H1 (cell line): ENCODE measurements at regions not wholly inside any gene's neighbourhood (a gene's known extent, or its start where the extent isn't known, plus 50 kb on each side); places are given as distances from the start of the nearest gene placed in this dataset.

Experiments
- ASH2L ChIP-seq: fragments of 200-600, 300-600 bp; sonication (generic); IDR thresholded peaks from one replicate; pipeline ENCODE4 v1.7.1; 2017; ENCODE audit warnings: low read length
- CREB1 ChIP-seq: IDR thresholded peaks from 2 replicates; pipeline ENCODE4 v1.6.1; 2012; ENCODE audit warnings: inconsistent platforms
- KDM1A ChIP-seq: fragments of 200-600, 300-600 bp; sonication (generic); IDR thresholded peaks from 2 replicates; pipeline ENCODE4 v1.7.1; 2016; ENCODE audit warnings: mild to moderate bottlenecking, low read length, borderline replicate concordance
- POU5F1 ChIP-seq: IDR thresholded peaks from 2 replicates; pipeline ENCODE4 v1.6.1; 2011; ENCODE audit warnings: low read depth, mild to moderate bottlenecking, low read length, moderate library complexity
- SP2 ChIP-seq: IDR thresholded peaks from 2 replicates; pipeline ENCODE4 v1.6.1; 2012; ENCODE audit warnings: mild to moderate bottlenecking, low read length, inconsistent platforms
- TF ChIP-seq, protein P1 (sequence below): fragments of 300-600 bp; sonication (generic); IDR thresholded peaks from 2 replicates; pipeline ENCODE4 v1.7.1; 2012; ENCODE audit warnings: low read length, moderate library complexity, mild to moderate bottlenecking, inconsistent platforms; ENCODE audit not compliant: insufficient replicate concordance

DNA sequence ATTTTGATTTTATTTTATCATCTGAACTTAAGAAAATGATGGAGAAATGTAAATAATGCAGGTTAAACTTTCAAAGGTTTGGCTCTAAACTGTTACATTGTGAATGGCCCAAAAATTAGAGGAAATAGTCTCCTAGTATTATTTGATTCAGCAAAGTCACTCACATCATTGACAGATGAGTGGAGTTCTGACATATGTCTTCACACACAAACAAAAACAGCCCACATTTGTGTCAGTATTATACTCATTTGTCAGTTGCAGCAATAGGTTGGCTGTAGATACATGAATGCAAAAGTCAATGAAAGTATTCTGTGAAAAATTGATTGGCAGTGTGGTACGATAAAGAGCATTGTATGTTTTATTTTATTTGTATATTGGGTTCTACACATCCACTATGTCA, 108.8 kb upstream of the BMPER start (continued):
- TF ChIP-seq, protein P1, sequence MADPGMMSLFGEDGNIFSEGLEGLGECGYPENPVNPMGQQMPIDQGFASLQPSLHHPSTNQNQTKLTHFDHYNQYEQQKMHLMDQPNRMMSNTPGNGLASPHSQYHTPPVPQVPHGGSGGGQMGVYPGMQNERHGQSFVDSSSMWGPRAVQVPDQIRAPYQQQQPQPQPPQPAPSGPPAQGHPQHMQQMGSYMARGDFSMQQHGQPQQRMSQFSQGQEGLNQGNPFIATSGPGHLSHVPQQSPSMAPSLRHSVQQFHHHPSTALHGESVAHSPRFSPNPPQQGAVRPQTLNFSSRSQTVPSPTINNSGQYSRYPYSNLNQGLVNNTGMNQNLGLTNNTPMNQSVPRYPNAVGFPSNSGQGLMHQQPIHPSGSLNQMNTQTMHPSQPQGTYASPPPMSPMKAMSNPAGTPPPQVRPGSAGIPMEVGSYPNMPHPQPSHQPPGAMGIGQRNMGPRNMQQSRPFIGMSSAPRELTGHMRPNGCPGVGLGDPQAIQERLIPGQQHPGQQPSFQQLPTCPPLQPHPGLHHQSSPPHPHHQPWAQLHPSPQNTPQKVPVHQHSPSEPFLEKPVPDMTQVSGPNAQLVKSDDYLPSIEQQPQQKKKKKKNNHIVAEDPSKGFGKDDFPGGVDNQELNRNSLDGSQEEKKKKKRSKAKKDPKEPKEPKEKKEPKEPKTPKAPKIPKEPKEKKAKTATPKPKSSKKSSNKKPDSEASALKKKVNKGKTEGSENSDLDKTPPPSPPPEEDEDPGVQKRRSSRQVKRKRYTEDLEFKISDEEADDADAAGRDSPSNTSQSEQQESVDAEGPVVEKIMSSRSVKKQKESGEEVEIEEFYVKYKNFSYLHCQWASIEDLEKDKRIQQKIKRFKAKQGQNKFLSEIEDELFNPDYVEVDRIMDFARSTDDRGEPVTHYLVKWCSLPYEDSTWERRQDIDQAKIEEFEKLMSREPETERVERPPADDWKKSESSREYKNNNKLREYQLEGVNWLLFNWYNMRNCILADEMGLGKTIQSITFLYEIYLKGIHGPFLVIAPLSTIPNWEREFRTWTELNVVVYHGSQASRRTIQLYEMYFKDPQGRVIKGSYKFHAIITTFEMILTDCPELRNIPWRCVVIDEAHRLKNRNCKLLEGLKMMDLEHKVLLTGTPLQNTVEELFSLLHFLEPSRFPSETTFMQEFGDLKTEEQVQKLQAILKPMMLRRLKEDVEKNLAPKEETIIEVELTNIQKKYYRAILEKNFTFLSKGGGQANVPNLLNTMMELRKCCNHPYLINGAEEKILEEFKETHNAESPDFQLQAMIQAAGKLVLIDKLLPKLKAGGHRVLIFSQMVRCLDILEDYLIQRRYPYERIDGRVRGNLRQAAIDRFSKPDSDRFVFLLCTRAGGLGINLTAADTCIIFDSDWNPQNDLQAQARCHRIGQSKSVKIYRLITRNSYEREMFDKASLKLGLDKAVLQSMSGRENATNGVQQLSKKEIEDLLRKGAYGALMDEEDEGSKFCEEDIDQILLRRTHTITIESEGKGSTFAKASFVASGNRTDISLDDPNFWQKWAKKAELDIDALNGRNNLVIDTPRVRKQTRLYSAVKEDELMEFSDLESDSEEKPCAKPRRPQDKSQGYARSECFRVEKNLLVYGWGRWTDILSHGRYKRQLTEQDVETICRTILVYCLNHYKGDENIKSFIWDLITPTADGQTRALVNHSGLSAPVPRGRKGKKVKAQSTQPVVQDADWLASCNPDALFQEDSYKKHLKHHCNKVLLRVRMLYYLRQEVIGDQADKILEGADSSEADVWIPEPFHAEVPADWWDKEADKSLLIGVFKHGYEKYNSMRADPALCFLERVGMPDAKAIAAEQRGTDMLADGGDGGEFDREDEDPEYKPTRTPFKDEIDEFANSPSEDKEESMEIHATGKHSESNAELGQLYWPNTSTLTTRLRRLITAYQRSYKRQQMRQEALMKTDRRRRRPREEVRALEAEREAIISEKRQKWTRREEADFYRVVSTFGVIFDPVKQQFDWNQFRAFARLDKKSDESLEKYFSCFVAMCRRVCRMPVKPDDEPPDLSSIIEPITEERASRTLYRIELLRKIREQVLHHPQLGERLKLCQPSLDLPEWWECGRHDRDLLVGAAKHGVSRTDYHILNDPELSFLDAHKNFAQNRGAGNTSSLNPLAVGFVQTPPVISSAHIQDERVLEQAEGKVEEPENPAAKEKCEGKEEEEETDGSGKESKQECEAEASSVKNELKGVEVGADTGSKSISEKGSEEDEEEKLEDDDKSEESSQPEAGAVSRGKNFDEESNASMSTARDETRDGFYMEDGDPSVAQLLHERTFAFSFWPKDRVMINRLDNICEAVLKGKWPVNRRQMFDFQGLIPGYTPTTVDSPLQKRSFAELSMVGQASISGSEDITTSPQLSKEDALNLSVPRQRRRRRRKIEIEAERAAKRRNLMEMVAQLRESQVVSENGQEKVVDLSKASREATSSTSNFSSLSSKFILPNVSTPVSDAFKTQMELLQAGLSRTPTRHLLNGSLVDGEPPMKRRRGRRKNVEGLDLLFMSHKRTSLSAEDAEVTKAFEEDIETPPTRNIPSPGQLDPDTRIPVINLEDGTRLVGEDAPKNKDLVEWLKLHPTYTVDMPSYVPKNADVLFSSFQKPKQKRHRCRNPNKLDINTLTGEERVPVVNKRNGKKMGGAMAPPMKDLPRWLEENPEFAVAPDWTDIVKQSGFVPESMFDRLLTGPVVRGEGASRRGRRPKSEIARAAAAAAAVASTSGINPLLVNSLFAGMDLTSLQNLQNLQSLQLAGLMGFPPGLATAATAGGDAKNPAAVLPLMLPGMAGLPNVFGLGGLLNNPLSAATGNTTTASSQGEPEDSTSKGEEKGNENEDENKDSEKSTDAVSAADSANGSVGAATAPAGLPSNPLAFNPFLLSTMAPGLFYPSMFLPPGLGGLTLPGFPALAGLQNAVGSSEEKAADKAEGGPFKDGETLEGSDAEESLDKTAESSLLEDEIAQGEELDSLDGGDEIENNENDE, result no peak
- TF ChIP-seq SP2 (no peak), CREB1 (no peak), POU5F1 (no peak), ASH2L (no peak), KDM1A (no peak)
